ENCODE measurements at regions not wholly inside any gene's neighbourhood (a gene's known extent, or its start where the extent isn't known, plus 50 kb on each side); places are given as distances from the start of the nearest gene placed in this dataset.

GRCh38 chr3:166340604-166341266, 503.5 kb upstream of the BCHE start:
- CTCF ChIA-PET (ENCODE audit: low intra/inter-chr PET ratio), result no interaction called here
- Histone ChIP-seq H3K4me2 (ENCODE audit: insufficient read depth, low read length) (no peak overlapping the region), H3K4me3 (no peak overlapping the region), H3K79me2 (ENCODE audit: control insufficient read depth, insufficient read depth, low read length) (no peaks in the 10 kb centered on the region), H2AFZ (ENCODE audit: low read depth, low read length) (no peak overlapping the region), H3K9me3 (replicated peaks; ENCODE audit: control insufficient read depth, insufficient read depth, low read depth, low read length) (no peaks in the 10 kb centered on the region), H3K9me1 (ENCODE audit: control insufficient read depth, insufficient read depth, low read length) (no peaks in the 10 kb centered on the region), H3K36me3 (ENCODE audit: control insufficient read depth, insufficient read depth, low read length) (no peaks in the 10 kb centered on the region), H3K4me1 (replicated peaks in 1 of 2; ENCODE audit: control insufficient read depth in 2 of 2, insufficient read depth in 2 of 2, low read length in 2 of 2) (no peaks in the 10 kb centered on the region), H4K20me1 (replicated peaks; ENCODE audit: control insufficient read depth, insufficient read depth, low read length) (no peaks in the 10 kb centered on the region), H3K27me3 (ENCODE audit: control insufficient read depth in 2 of 2, insufficient read depth in 2 of 2, low read length in 2 of 2) (no peaks in the 10 kb centered on the region), H3K9ac (ENCODE audit: insufficient read depth in 1 of 2, low read depth in 2 of 2, low read length in 2 of 2) (no peak overlapping the region), H3K27ac (ENCODE audit: extremely low read depth, low read depth, low read length) (no peak overlapping the region)
- FAIRE-seq (no peak), ATAC-seq (no peak), DNase-seq (ENCODE audit: extremely low read depth in 1 of 4, low spot score in 3 of 4) (no peak)
- intact Hi-C loops (cut with micrococcal nuclease), result no loop called here
- no TSS peak for BruUV-seq (replicated peaks)
- POLR2A ChIA-PET, result no interaction called here
- TF ChIP-seq CEBPG (CRISPR knock-in tag; IDR thresholded peaks at IDR 0.05) (no peak), CEBPG (tag; conservative IDR thresholded peaks at IDR 0.05 in 1 of 2, IDR thresholded peaks at IDR 0.05 in 1 of 2) (peak in 1 of 2 experiments; percentile 60; a peak in 2 of 4 replicates), DNMT1 (IDR thresholded peaks at IDR 0.05) (no peak)
- in situ Hi-C loops (cut with MboI), result no loop called here

GRCh38 chr3:166324401-166324800, 487.2 kb upstream of the BCHE start:
- Histone ChIP-seq H2AFZ (ENCODE audit: low read depth, low read length) (no peak overlapping the region), H3K4me1 (replicated peaks in 1 of 2; ENCODE audit: control insufficient read depth in 2 of 2, insufficient read depth in 2 of 2, low read length in 2 of 2) (no peaks in the 10 kb centered on the region), H3K9ac (ENCODE audit: insufficient read depth in 1 of 2, low read depth in 2 of 2, low read length in 2 of 2) (no peak overlapping the region), H3K9me1 (ENCODE audit: control insufficient read depth, insufficient read depth, low read length) (no peaks in the 10 kb centered on the region), H3K9me3 (replicated peaks; ENCODE audit: control insufficient read depth, insufficient read depth, low read depth, low read length) (no peaks in the 10 kb centered on the region), H3K27me3 (ENCODE audit: control insufficient read depth in 2 of 2, insufficient read depth in 2 of 2, low read length in 2 of 2) (no peaks in the 10 kb centered on the region), H3K4me2 (ENCODE audit: insufficient read depth, low read length) (no peak overlapping the region), H3K27ac (ENCODE audit: extremely low read depth, low read depth, low read length) (no peak overlapping the region), H3K4me3 (no peak overlapping the region), H3K79me2 (ENCODE audit: control insufficient read depth, insufficient read depth, low read length) (no peaks in the 10 kb centered on the region), H4K20me1 (replicated peaks; ENCODE audit: control insufficient read depth, insufficient read depth, low read length) (no peaks in the 10 kb centered on the region), H3K36me3 (ENCODE audit: control insufficient read depth, insufficient read depth, low read length) (no peaks in the 10 kb centered on the region)
- intact Hi-C loops (cut with micrococcal nuclease), result no loop called here
- FAIRE-seq (no peak), DNase-seq (ENCODE audit: extremely low read depth in 1 of 4, low spot score in 3 of 4) (no peak), ATAC-seq (no peak)
- in situ Hi-C loops (cut with MboI), result no loop called here
- BruUV-seq (replicated peaks), result no TSS peak
- TF ChIP-seq ARID1B (IDR thresholded peaks at IDR 0.05), result no peak
- ChIA-PET POLR2A (no interaction called here), CTCF (ENCODE audit: low intra/inter-chr PET ratio) (no interaction called here)
- WGBS (ENCODE audit: insufficient coverage, low coverage, missing lambda C conversion rate), result 0% methylated on average over 5 of the region's 5 CpGs

Data from K562 (cell line).